ENCODE measurements at regions not wholly inside any gene's neighbourhood (a gene's known extent, or its start where the extent isn't known, plus 50 kb on each side); places are given as distances from the start of the nearest gene placed in this dataset.
"Not testable (repeated sequence)": the region's sequence is repeated elsewhere in the genome, so short reads cannot be mapped to it uniquely, and the experiment has no call there.

- TF ChIP-seq, protein P1, sequence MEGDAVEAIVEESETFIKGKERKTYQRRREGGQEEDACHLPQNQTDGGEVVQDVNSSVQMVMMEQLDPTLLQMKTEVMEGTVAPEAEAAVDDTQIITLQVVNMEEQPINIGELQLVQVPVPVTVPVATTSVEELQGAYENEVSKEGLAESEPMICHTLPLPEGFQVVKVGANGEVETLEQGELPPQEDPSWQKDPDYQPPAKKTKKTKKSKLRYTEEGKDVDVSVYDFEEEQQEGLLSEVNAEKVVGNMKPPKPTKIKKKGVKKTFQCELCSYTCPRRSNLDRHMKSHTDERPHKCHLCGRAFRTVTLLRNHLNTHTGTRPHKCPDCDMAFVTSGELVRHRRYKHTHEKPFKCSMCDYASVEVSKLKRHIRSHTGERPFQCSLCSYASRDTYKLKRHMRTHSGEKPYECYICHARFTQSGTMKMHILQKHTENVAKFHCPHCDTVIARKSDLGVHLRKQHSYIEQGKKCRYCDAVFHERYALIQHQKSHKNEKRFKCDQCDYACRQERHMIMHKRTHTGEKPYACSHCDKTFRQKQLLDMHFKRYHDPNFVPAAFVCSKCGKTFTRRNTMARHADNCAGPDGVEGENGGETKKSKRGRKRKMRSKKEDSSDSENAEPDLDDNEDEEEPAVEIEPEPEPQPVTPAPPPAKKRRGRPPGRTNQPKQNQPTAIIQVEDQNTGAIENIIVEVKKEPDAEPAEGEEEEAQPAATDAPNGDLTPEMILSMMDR (IDR thresholded peaks at IDR 0.05): not testable (repeated sequence)
- not testable (repeated sequence) for TF ChIP-seq POLR2A, POLR2AphosphoS5 (IDR thresholded peaks at IDR 0.05)
Measured at GRCh38 chr9:40992472-40992821, 136.0 kb downstream of the FOXD4L6 start.

All from breast epithelium (tissue), 3 donors.